GM12891 (cell line): ENCODE measurements at regions not wholly inside any gene's neighbourhood (a gene's known extent, or its start where the extent isn't known, plus 50 kb on each side); places are given as distances from the start of the nearest gene placed in this dataset.

Experiments
- PAX5 ChIP-seq: IDR thresholded peaks from 2 replicates; pipeline ENCODE4 v1.6.1; 2011; ENCODE audit warnings: low read length, moderate library complexity, mild to moderate bottlenecking; ENCODE audit not compliant: insufficient read depth, severe bottlenecking
- POLR2A ChIP-seq: IDR thresholded peaks from 2 replicates; pipeline ENCODE4 v1.6.1; 2011; ENCODE audit warnings: low read depth, low read length, control low read depth
- POLR2AphosphoS5 ChIP-seq: IDR thresholded peaks from 2 replicates; pipeline ENCODE4 v1.6.1; 2011; ENCODE audit warnings: low read depth, low read length, control low read depth
- POU2F2 ChIP-seq: IDR thresholded peaks from 2 replicates; pipeline ENCODE4 v1.6.1; 2011; ENCODE audit warnings: low read depth, mild to moderate bottlenecking, control low read depth, low read length, moderate library complexity
- SPI1 ChIP-seq: IDR thresholded peaks from 2 replicates; pipeline ENCODE4 v1.6.1; 2011; ENCODE audit warnings: low read depth, low read length, control low read depth
- TAF1 ChIP-seq: IDR thresholded peaks from 2 replicates; pipeline ENCODE4 v1.6.1; 2011; ENCODE audit warnings: low read depth, low read length, control low read depth

GRCh38 chr5:8844206-8844605 is 701.7 kb downstream of the SEMA5A start:
- TF ChIP-seq SPI1 (no peak), POLR2AphosphoS5 (no peak), POLR2A (no peak), TAF1 (no peak), PAX5 (no peak), POU2F2 (no peak)
